ENCODE measurements at regions not wholly inside any gene's neighbourhood (a gene's known extent, or its start where the extent isn't known, plus 50 kb on each side); places are given as distances from the start of the nearest gene placed in this dataset.
"Not testable (repeated sequence)": the region's sequence is repeated elsewhere in the genome, so short reads cannot be mapped to it uniquely, and the experiment has no call there.

- not testable (repeated sequence) for H3K9ac ChIP-seq (ENCODE audit: low read depth, low read length); H3K9me3 ChIP-seq (ENCODE audit: control insufficient read depth, insufficient read depth, low read length)
Measured at GRCh38 chr1:196004388-196004787, 603.9 kb downstream of the KCNT2 start.

GRCh38 chr1:196002906-196003305 is 605.3 kb downstream of the KCNT2 start:
- Histone ChIP-seq H3K9ac (ENCODE audit: low read depth, low read length) (no peak overlapping the region), H3K4me1 (ENCODE audit: insufficient read depth, low read length) (peaks cover 17% of the 10 kb centered on the region; the same call in 1 of the 2 replicates), H3K36me3 (ENCODE audit: insufficient read depth, low read length) (no peaks in the 10 kb centered on the region), H3K9me3 (ENCODE audit: control insufficient read depth, insufficient read depth, low read length) (no peaks in the 10 kb centered on the region; the same call in 1 of the 2 replicates)

More at GRCh38 chr1:196004388-196004787, 603.9 kb downstream of the KCNT2 start:
- H3K36me3 ChIP-seq (ENCODE audit: insufficient read depth, low read length), result not testable (repeated sequence)
- H3K4me1 ChIP-seq (ENCODE audit: insufficient read depth, low read length), result peaks cover 17% of the 10 kb centered on the region; the same call in 1 of the 2 replicates

- H3K4me1 ChIP-seq (ENCODE audit: insufficient read depth, low read length), result peaks cover 17% of the 10 kb centered on the region; the same call in 1 of the 2 replicates
- H3K9ac ChIP-seq (ENCODE audit: low read depth, low read length); H3K36me3 ChIP-seq (ENCODE audit: insufficient read depth, low read length); H3K9me3 ChIP-seq (ENCODE audit: control insufficient read depth, insufficient read depth, low read length): not testable (repeated sequence)
Measured at GRCh38 chr1:196002296-196002695, 605.9 kb downstream of the KCNT2 start.

GRCh38 chr1:196001188-196001587 is 607.1 kb downstream of the KCNT2 start:
- Histone ChIP-seq H3K36me3 (ENCODE audit: insufficient read depth, low read length) (no peaks in the 10 kb centered on the region), H3K9ac (ENCODE audit: low read depth, low read length) (no peak overlapping the region), H3K4me1 (ENCODE audit: insufficient read depth, low read length) (peaks cover 17% of the 10 kb centered on the region; the same call in 1 of the 2 replicates), H3K9me3 (ENCODE audit: control insufficient read depth, insufficient read depth, low read length) (no peaks in the 10 kb centered on the region; the same call in 1 of the 2 replicates)

GRCh38 chr1:195999022-195999421 is 609.2 kb downstream of the KCNT2 start:
- H3K9me3 ChIP-seq (ENCODE audit: control insufficient read depth, insufficient read depth, low read length), result no peaks in the 10 kb centered on the region; the same call in 1 of the 2 replicates
- H3K9ac ChIP-seq (ENCODE audit: low read depth, low read length), result no peak overlapping the region
- no peaks in the 10 kb centered on the region for H3K36me3 ChIP-seq (ENCODE audit: insufficient read depth, low read length)
- H3K4me1 ChIP-seq (ENCODE audit: insufficient read depth, low read length), result peaks cover 12% of the 10 kb centered on the region; the same call in 1 of the 2 replicates

- Histone ChIP-seq H3K9me3 (ENCODE audit: control insufficient read depth, insufficient read depth, low read length) (no peaks in the 10 kb centered on the region), H3K9ac (ENCODE audit: low read depth, low read length) (no peak overlapping the region), H3K4me1 (ENCODE audit: insufficient read depth, low read length) (no peaks in the 10 kb centered on the region), H3K36me3 (ENCODE audit: insufficient read depth, low read length) (no peaks in the 10 kb centered on the region)
Measured at GRCh38 chr1:195981448-195982139, 626.6 kb downstream of the KCNT2 start.

- H3K4me1 ChIP-seq (ENCODE audit: insufficient read depth, low read length), result no peaks in the 10 kb centered on the region
- H3K9me3 ChIP-seq (ENCODE audit: control insufficient read depth, insufficient read depth, low read length), result no peaks in the 10 kb centered on the region
- H3K9ac ChIP-seq (ENCODE audit: low read depth, low read length), result no peak overlapping the region
- H3K36me3 ChIP-seq (ENCODE audit: insufficient read depth, low read length), result no peaks in the 10 kb centered on the region
Measured at GRCh38 chr1:195979646-195980045, 628.6 kb downstream of the KCNT2 start.

GRCh38 chr1:195973311-195973904 is 634.8 kb downstream of the KCNT2 start:
- Histone ChIP-seq H3K4me1 (ENCODE audit: insufficient read depth, low read length) (no peaks in the 10 kb centered on the region), H3K36me3 (ENCODE audit: insufficient read depth, low read length) (no peaks in the 10 kb centered on the region), H3K9me3 (ENCODE audit: control insufficient read depth, insufficient read depth, low read length) (no peaks in the 10 kb centered on the region), H3K9ac (ENCODE audit: low read depth, low read length) (no peak overlapping the region)

GRCh38 chr1:195971589-195971988 is 636.7 kb downstream of the KCNT2 start:
- H3K9me3 ChIP-seq (ENCODE audit: control insufficient read depth, insufficient read depth, low read length), result no peaks in the 10 kb centered on the region
- H3K4me1 ChIP-seq (ENCODE audit: insufficient read depth, low read length), result peaks cover 5% of the 10 kb centered on the region; the same call in 1 of the 2 replicates
- H3K36me3 ChIP-seq (ENCODE audit: insufficient read depth, low read length), result no peaks in the 10 kb centered on the region
- H3K9ac ChIP-seq (ENCODE audit: low read depth, low read length), result no peak overlapping the region

- Histone ChIP-seq H3K36me3 (ENCODE audit: insufficient read depth, low read length) (no peaks in the 10 kb centered on the region), H3K9me3 (ENCODE audit: control insufficient read depth, insufficient read depth, low read length) (no peaks in the 10 kb centered on the region), H3K9ac (ENCODE audit: low read depth, low read length) (no peak overlapping the region), H3K4me1 (ENCODE audit: insufficient read depth, low read length) (peaks cover 5% of the 10 kb centered on the region; the same call in 1 of the 2 replicates)
Measured at GRCh38 chr1:195970209-195970608, 638.0 kb downstream of the KCNT2 start.

- H3K9ac ChIP-seq (ENCODE audit: low read depth, low read length), result no peak overlapping the region
- H3K36me3 ChIP-seq (ENCODE audit: insufficient read depth, low read length), result no peaks in the 10 kb centered on the region
- no peaks in the 10 kb centered on the region for H3K9me3 ChIP-seq (ENCODE audit: control insufficient read depth, insufficient read depth, low read length)
- peaks cover 5% of the 10 kb centered on the region; the same call in 1 of the 2 replicates for H3K4me1 ChIP-seq (ENCODE audit: insufficient read depth, low read length)
Measured at GRCh38 chr1:195965475-195965874, 642.8 kb downstream of the KCNT2 start.

GRCh38 chr1:195965036-195965435 is 643.2 kb downstream of the KCNT2 start:
- Histone ChIP-seq H3K4me1 (ENCODE audit: insufficient read depth, low read length) (peaks cover 5% of the 10 kb centered on the region; the same call in 1 of the 2 replicates), H3K9me3 (ENCODE audit: control insufficient read depth, insufficient read depth, low read length) (no peaks in the 10 kb centered on the region), H3K36me3 (ENCODE audit: insufficient read depth, low read length) (no peaks in the 10 kb centered on the region), H3K9ac (ENCODE audit: low read depth, low read length) (no peak overlapping the region)

- no peaks in the 10 kb centered on the region for H3K9me3 ChIP-seq (ENCODE audit: control insufficient read depth, insufficient read depth, low read length)
- peaks cover 5% of the 10 kb centered on the region; the same call in 1 of the 2 replicates for H3K4me1 ChIP-seq (ENCODE audit: insufficient read depth, low read length)
- no peak overlapping the region for H3K9ac ChIP-seq (ENCODE audit: low read depth, low read length)
- H3K36me3 ChIP-seq (ENCODE audit: insufficient read depth, low read length), result no peaks in the 10 kb centered on the region
Measured at GRCh38 chr1:195964516-195964915, 643.7 kb downstream of the KCNT2 start.

GRCh38 chr1:195962051-195962450 is 646.2 kb downstream of the KCNT2 start:
- Histone ChIP-seq H3K36me3 (ENCODE audit: insufficient read depth, low read length) (no peaks in the 10 kb centered on the region), H3K9me3 (ENCODE audit: control insufficient read depth, insufficient read depth, low read length) (no peaks in the 10 kb centered on the region), H3K9ac (ENCODE audit: low read depth, low read length) (no peak overlapping the region), H3K4me1 (ENCODE audit: insufficient read depth, low read length) (peaks cover 2% of the 10 kb centered on the region; the same call in 1 of the 2 replicates)

- H3K4me1 ChIP-seq (ENCODE audit: insufficient read depth, low read length), result no peaks in the 10 kb centered on the region
- no peaks in the 10 kb centered on the region for H3K36me3 ChIP-seq (ENCODE audit: insufficient read depth, low read length)
- H3K9me3 ChIP-seq (ENCODE audit: control insufficient read depth, insufficient read depth, low read length), result no peaks in the 10 kb centered on the region
- H3K9ac ChIP-seq (ENCODE audit: low read depth, low read length), result no peak overlapping the region
Measured at GRCh38 chr1:195960580-195960979, 647.7 kb downstream of the KCNT2 start.
